GM12892 (cell line): ENCODE measurements at regions not wholly inside any gene's neighbourhood (a gene's known extent, or its start where the extent isn't known, plus 50 kb on each side); places are given as distances from the start of the nearest gene placed in this dataset.

Experiments
- POLR2A ChIP-seq: IDR thresholded peaks from 2 replicates; pipeline ENCODE4 v1.6.1; 2011; ENCODE audit warnings: low read depth, low read length, control low read depth
- POLR2AphosphoS5 ChIP-seq: IDR thresholded peaks from 2 replicates; pipeline ENCODE4 v1.6.1; 2011; ENCODE audit warnings: low read depth, low read length, control low read depth
- TAF1 ChIP-seq: IDR thresholded peaks from 2 replicates; pipeline ENCODE4 v1.6.1; 2011; ENCODE audit warnings: low read depth, mild to moderate bottlenecking, control low read depth, low read length, borderline replicate concordance

- TF ChIP-seq POLR2A (no peak), TAF1 (no peak), POLR2AphosphoS5 (no peak)
Observed at GRCh38 chr16:50941681-50942080, 199.8 kb downstream of the CYLD start.
